Psoas muscle (tissue), 7 donors: ENCODE measurements at regions not wholly inside any gene's neighbourhood (a gene's known extent, or its start where the extent isn't known, plus 50 kb on each side); places are given as distances from the start of the nearest gene placed in this dataset.

Experiments
- ATAC-seq, 4 donors: fragments of 200-7000 bp; cut with Tn5 transposase; one replicate each; pipeline ENCODE4 v1.9.1; 2020; ENCODE audit warnings: moderate library complexity in 3 of 4, mild to moderate bottlenecking in 2 of 4
- DNase-seq, 2 donors: peaks; one replicate each; pipeline ENCODE4 v3.0.0-alpha.2; 2020
- H3K27ac ChIP-seq: fragments of 200-600 bp; one replicate; pipeline ENCODE4 v1.8.0; 2022
- H3K27me3 ChIP-seq, 3 donors: fragments of 200-600 bp in 1 of 3; one replicate each; pipeline versions ENCODE4 v1.6.1 to v1.8.0; 2013 to 2022; ENCODE audit warnings: low read length in 2 of 3, mild to moderate bottlenecking in 2 of 3, moderate library complexity in 1 of 3; ENCODE audit not compliant: insufficient read depth in 3 of 3
- H3K36me3 ChIP-seq, 2 donors: fragments of 200-600 bp in 1 of 2; one replicate each; pipeline versions ENCODE4 v1.6.1 to v1.8.0; 2013 to 2022; ENCODE audit warnings: low read depth in 1 of 2, mild to moderate bottlenecking in 1 of 2, moderate library complexity in 1 of 2; ENCODE audit not compliant: insufficient read depth in 1 of 2
- H3K4me1 ChIP-seq: fragments of 200-600 bp; one replicate; pipeline ENCODE4 v1.8.0; 2022
- H3K4me3 ChIP-seq: fragments of 200-600 bp; one replicate; pipeline ENCODE4 v1.8.0; 2022; ENCODE audit warnings: mild to moderate bottlenecking
- H3K9me3 ChIP-seq: fragments of 200-600 bp; one replicate; pipeline ENCODE4 v1.8.0; 2022
- CTCF ChIP-seq: fragments of 200-600 bp; IDR thresholded peaks from one replicate; pipeline ENCODE4 v1.8.0; 2022; ENCODE audit warnings: antibody characterized with exemption
- WGBS, 3 donors: extraction: QIAGEN DNeasy Blood & Tissue Kit; methylation state at CpG; one replicate each; pipeline versions ENCODE4 v1.1.6 to v1.1.7; 2013; 5-methylcytosine and 5-hydroxymethylcytosine counted together
- intact Hi-C, 2 donors: fragments of 100-400 bp; cut with DNase I; formaldehyde crosslinking; loops; one replicate each; pipeline versions ENCODE4 v1.11.0 to v1.14.2; 2022
- donor health status: healthy with polysubstance abuse.
- donor health status: DM: no; HTN: no; CAD: no; lungs with moderate emphysema.
- donor health status: Bipolar disorder and iron deficiency.
- donor health status: healthy.
- donor health status: DM: yes; HTN: yes; CAD: no.
- donor health status: DM: no; HTN: no; CAD: no.
- donor health status: DM: yes; HTN: yes; CAD: no.

GRCh38 chr11:129248618-129249017 lies 56.5 kb upstream of the ARHGAP32 start:
- no peak overlapping the region for H3K4me3 ChIP-seq
- H3K27ac ChIP-seq, result no peak overlapping the region
- 72 to 79% (median 74%) methylated on average over 4 of the region's 4 CpGs for WGBS, 3 donors
- intact Hi-C loops, result no loop called here
- H3K27me3 ChIP-seq, result no peaks in the 10 kb centered on the region
- H3K9me3 ChIP-seq, result no peaks in the 10 kb centered on the region
- DNase-seq (no peak), ATAC-seq (no peak)
- peaks cover 21% of the 10 kb centered on the region for H3K4me1 ChIP-seq
- no peaks in the 10 kb centered on the region for H3K36me3 ChIP-seq
- no peak for TF ChIP-seq CTCF

GRCh38 chr11:129247135-129247534 lies 55.0 kb upstream of the ARHGAP32 start:
- H3K4me1 ChIP-seq, result peaks cover 21% of the 10 kb centered on the region
- TF ChIP-seq CTCF, result no peak
- no peaks in the 10 kb centered on the region for H3K9me3 ChIP-seq
- DNase-seq, result no peak
- no peak overlapping the region for H3K27ac ChIP-seq
- H3K4me3 ChIP-seq, result no peak overlapping the region
- no peaks in the 10 kb centered on the region for H3K27me3 ChIP-seq
- no peak for ATAC-seq
- WGBS, 3 donors, result 91 to 98% (median 94%) methylated on average over 1 of the region's 1 CpG
- H3K36me3 ChIP-seq, result no peaks in the 10 kb centered on the region
- intact Hi-C loops, result no loop called here

GRCh38 chr11:129242855-129243254 lies 50.7 kb upstream of the ARHGAP32 start:
- ATAC-seq, result no peak
- Histone ChIP-seq H3K36me3 (no peaks in the 10 kb centered on the region), H3K4me3 (no peak overlapping the region), H3K9me3 (no peaks in the 10 kb centered on the region), H3K27ac (no peak overlapping the region), H3K27me3 (no peaks in the 10 kb centered on the region), H3K4me1 (peaks cover 4% of the 10 kb centered on the region)
- WGBS, 3 donors, result 93 to 97% (median 94%) methylated on average over 2 of the region's 2 CpGs
- no peak for TF ChIP-seq CTCF
- intact Hi-C loops, result no loop called here
- DNase-seq, result no peak
